Breast epithelium (tissue), 4 donors: ENCODE measurements at regions not wholly inside any gene's neighbourhood (a gene's known extent, or its start where the extent isn't known, plus 50 kb on each side); places are given as distances from the start of the nearest gene placed in this dataset.

Source experiments
- DNase-seq, 2 donors: peaks; one replicate each; pipeline ENCODE4 v3.0.0-alpha.2; 2019; ENCODE audit warnings: low spot score in 2 of 2
- H3K27ac ChIP-seq, 2 donors: fragments of 200-600 bp; sonication (generic) in 1 of 2; one replicate each; pipeline ENCODE4 v1.5.1; 2016 to 2019; ENCODE audit warnings: mild to moderate bottlenecking in 1 of 2
- H3K27me3 ChIP-seq, 2 donors: fragments of 200-600 bp; sonication (generic) in 1 of 2; one replicate each; pipeline versions ENCODE4 v1.5.1 to v1.6.0; 2017 to 2019; ENCODE audit warnings: control low read depth in 1 of 2, mild to moderate bottlenecking in 1 of 2
- H3K36me3 ChIP-seq: fragments of 200-600 bp; one replicate; pipeline ENCODE4 v1.5.1; 2019
- H3K4me1 ChIP-seq, 2 donors: fragments of 200-600 bp; sonication (generic); one replicate each; pipeline ENCODE4 v1.5.1; 2016 to 2019; ENCODE audit warnings: control low read depth in 1 of 2
- H3K4me3 ChIP-seq, 3 donors: fragments of 200-600 bp; sonication (generic); 1 replicate in 2 of 3; 2 replicates in 1 of 3; pipeline ENCODE4 v1.5.1; 2016 to 2019; ENCODE audit warnings: mild to moderate bottlenecking in 3 of 3, moderate library complexity in 2 of 3
- H3K9me3 ChIP-seq, 2 donors: fragments of 200-600 bp; sonication (generic) in 1 of 2; one replicate each; pipeline ENCODE4 v1.5.1; 2016 to 2019; ENCODE audit warnings: control low read depth in 1 of 2
- POLR2A ChIP-seq: fragments of 450-650 bp; IDR thresholded peaks from one replicate; pipeline ENCODE4 v1.6.1; 2016; ENCODE audit warnings: antibody characterized with exemption, mild to moderate bottlenecking, moderate library complexity
- POLR2AphosphoS5 ChIP-seq, 3 donors: sonication (generic); formaldehyde crosslinking; IDR thresholded peaks; one replicate each; pipeline ENCODE4 v1.6.1; 2017; ENCODE audit warnings: antibody characterized with exemption in 3 of 3
- intact Hi-C: fragments of 100-400 bp; cut with DNase I; formaldehyde crosslinking; loops from one replicate; pipeline ENCODE4 v1.15.1; 2023; ENCODE audit warnings: low total_unique reads
- TF ChIP-seq, protein P1 (sequence below), 3 donors: fragments of 450-650 bp; IDR thresholded peaks; one replicate each; pipeline ENCODE4 v1.5.1; 2016 to 2017; ENCODE audit warnings: antibody characterized with exemption in 3 of 3, mild to moderate bottlenecking in 3 of 3, moderate library complexity in 3 of 3

DNA sequence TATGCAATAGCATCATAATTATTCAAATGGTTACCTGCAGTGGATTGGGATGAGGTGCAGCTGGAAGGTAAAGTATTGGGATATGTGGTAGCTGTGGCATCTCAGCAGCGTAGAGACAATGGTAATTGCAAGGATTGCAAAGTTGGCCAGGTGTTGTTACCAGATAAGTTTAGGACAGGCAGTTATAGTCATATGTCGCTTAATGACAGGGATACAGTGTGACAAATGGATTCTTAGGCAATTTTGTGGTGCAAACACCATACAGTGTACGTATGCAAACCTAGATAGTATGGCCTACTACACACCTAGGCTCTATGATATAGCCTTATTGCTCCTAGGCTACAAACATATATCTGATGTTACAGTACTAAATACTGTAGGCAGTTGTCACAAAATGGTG is 163.5 kb upstream of the LYZL2 start:
- H3K9me3 ChIP-seq, result no peaks in the 10 kb centered on the region
- DNase-seq, result no peak
- H3K4me1 ChIP-seq, result no peaks in the 10 kb centered on the region
- TF ChIP-seq, protein P1, sequence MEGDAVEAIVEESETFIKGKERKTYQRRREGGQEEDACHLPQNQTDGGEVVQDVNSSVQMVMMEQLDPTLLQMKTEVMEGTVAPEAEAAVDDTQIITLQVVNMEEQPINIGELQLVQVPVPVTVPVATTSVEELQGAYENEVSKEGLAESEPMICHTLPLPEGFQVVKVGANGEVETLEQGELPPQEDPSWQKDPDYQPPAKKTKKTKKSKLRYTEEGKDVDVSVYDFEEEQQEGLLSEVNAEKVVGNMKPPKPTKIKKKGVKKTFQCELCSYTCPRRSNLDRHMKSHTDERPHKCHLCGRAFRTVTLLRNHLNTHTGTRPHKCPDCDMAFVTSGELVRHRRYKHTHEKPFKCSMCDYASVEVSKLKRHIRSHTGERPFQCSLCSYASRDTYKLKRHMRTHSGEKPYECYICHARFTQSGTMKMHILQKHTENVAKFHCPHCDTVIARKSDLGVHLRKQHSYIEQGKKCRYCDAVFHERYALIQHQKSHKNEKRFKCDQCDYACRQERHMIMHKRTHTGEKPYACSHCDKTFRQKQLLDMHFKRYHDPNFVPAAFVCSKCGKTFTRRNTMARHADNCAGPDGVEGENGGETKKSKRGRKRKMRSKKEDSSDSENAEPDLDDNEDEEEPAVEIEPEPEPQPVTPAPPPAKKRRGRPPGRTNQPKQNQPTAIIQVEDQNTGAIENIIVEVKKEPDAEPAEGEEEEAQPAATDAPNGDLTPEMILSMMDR (IDR thresholded peaks at IDR 0.05), result no peak
- TF ChIP-seq POLR2A (no peak), POLR2AphosphoS5 (IDR thresholded peaks at IDR 0.05) (no peak)
- intact Hi-C loops, result no loop called here
- no peak overlapping the region for H3K27ac ChIP-seq
- H3K4me3 ChIP-seq, result no peak overlapping the region
- H3K27me3 ChIP-seq, result no peaks in the 10 kb centered on the region
- H3K36me3 ChIP-seq, result no peaks in the 10 kb centered on the region

GRCh38 chr10:30792025-30792424 is 162.5 kb upstream of the LYZL2 start:
- H3K36me3 ChIP-seq, result no peaks in the 10 kb centered on the region
- H3K4me1 ChIP-seq, result no peaks in the 10 kb centered on the region
- H3K27ac ChIP-seq, result no peak overlapping the region
- no peaks in the 10 kb centered on the region for H3K27me3 ChIP-seq
- intact Hi-C loops, result no loop called here
- no peaks in the 10 kb centered on the region for H3K9me3 ChIP-seq
- no peak for TF ChIP-seq POLR2AphosphoS5 (IDR thresholded peaks at IDR 0.05)
- no peak for TF ChIP-seq POLR2A
- TF ChIP-seq, protein P1 (IDR thresholded peaks at IDR 0.05), result no peak
- H3K4me3 ChIP-seq, result no peak overlapping the region
- DNase-seq, result no peak

GRCh38 chr10:30791197-30791611 is 161.7 kb upstream of the LYZL2 start:
- Histone ChIP-seq H3K4me3 (no peak overlapping the region), H3K36me3 (no peaks in the 10 kb centered on the region), H3K27ac (peak overlapping the region in 1 of 2 donors; percentile 43), H3K27me3 (no peaks in the 10 kb centered on the region), H3K4me1 (no peaks in the 10 kb centered on the region), H3K9me3 (no peaks in the 10 kb centered on the region)
- intact Hi-C loops, result no loop called here
- DNase-seq, result no peak
- no peak for TF ChIP-seq POLR2A

- no peak overlapping the region for H3K4me3 ChIP-seq
- no peaks in the 10 kb centered on the region for H3K36me3 ChIP-seq
- no peaks in the 10 kb centered on the region for H3K9me3 ChIP-seq
- H3K27me3 ChIP-seq, result no peaks in the 10 kb centered on the region
- TF ChIP-seq POLR2A (no peak), POLR2AphosphoS5 (IDR thresholded peaks at IDR 0.05) (no peak)
- TF ChIP-seq, protein P1 (IDR thresholded peaks at IDR 0.05), result no peak
- H3K4me1 ChIP-seq, result peaks cover 0 to 6% of the 10 kb centered on the region in 2 donors
- no peak overlapping the region for H3K27ac ChIP-seq
- DNase-seq, result no peak
- intact Hi-C loops, result loop anchor here (5.0 kb wide), 1 partner anchor 242 kb away; the partner anchor contains the start of gene ZNF438
Observed at GRCh38 chr10:30789806-30790205, 160.3 kb upstream of the LYZL2 start.

- H3K4me1 ChIP-seq, result peaks cover 0 to 6% of the 10 kb centered on the region in 2 donors
- H3K27me3 ChIP-seq, result no peaks in the 10 kb centered on the region
- H3K4me3 ChIP-seq, result no peak overlapping the region
- DNase-seq, result no peak
- H3K27ac ChIP-seq, result no peak overlapping the region
- H3K9me3 ChIP-seq, result no peaks in the 10 kb centered on the region
- H3K36me3 ChIP-seq, result no peaks in the 10 kb centered on the region
- intact Hi-C loops, result loop anchor here (5.0 kb wide), 1 partner anchor 244 kb away; the partner anchor contains the start of gene ZNF438
- TF ChIP-seq POLR2A, result no peak
- TF ChIP-seq, protein P1 (IDR thresholded peaks at IDR 0.05), result no peak
- TF ChIP-seq POLR2AphosphoS5 (IDR thresholded peaks at IDR 0.05), result no peak
Observed at GRCh38 chr10:30788307-30788706, 158.8 kb upstream of the LYZL2 start.

GRCh38 chr10:30786906-30787305 is 157.4 kb upstream of the LYZL2 start:
- Histone ChIP-seq H3K27ac (peak overlapping the region in 1 of 2 donors; percentile 89), H3K4me1 (peaks cover 0 to 6% of the 10 kb centered on the region in 2 donors)
- no peak for DNase-seq

More at GRCh38 chr10:30786906-30787305, 157.4 kb upstream of the LYZL2 start:
- Histone ChIP-seq H3K9me3 (no peaks in the 10 kb centered on the region), H3K4me3 (no peak overlapping the region), H3K27me3 (no peaks in the 10 kb centered on the region), H3K36me3 (no peaks in the 10 kb centered on the region)
- no peak for TF ChIP-seq POLR2A
- TF ChIP-seq POLR2AphosphoS5 (IDR thresholded peaks at IDR 0.05), result no peak
- TF ChIP-seq, protein P1 (IDR thresholded peaks at IDR 0.05), result no peak
- intact Hi-C loops, result loop anchor here (5.0 kb wide), 1 partner anchor 245 kb away; the partner anchor contains the start of gene ZNF438
